GM12872 (cell line): ENCODE measurements at regions not wholly inside any gene's neighbourhood (a gene's known extent, or its start where the extent isn't known, plus 50 kb on each side); places are given as distances from the start of the nearest gene placed in this dataset.

Experiments
- CTCF ChIP-seq: IDR thresholded peaks from 3 replicates; pipeline ENCODE4 v1.5.1; 2011; ENCODE audit warnings: low read depth, mild to moderate bottlenecking, low read length, moderate library complexity; ENCODE audit not compliant: insufficient read depth

- no peak for TF ChIP-seq CTCF
Measured at GRCh38 chr2:39968037-39968436, 189.0 kb upstream of the THUMPD2 start.

- TF ChIP-seq CTCF: no peak
Measured at GRCh38 chr2:39954346-39954745, 175.3 kb upstream of the THUMPD2 start.

- no peak for TF ChIP-seq CTCF
Measured at GRCh38 chr2:39949131-39949530, 170.1 kb upstream of the THUMPD2 start.

GRCh38 chr2:39948016-39948719, 169.1 kb upstream of the THUMPD2 start:
- TF ChIP-seq CTCF: no peak

GRCh38 chr2:39947294-39948015, 168.4 kb upstream of the THUMPD2 start:
- TF ChIP-seq CTCF: no peak

GRCh38 chr2:39942950-39943349, 163.9 kb upstream of the THUMPD2 start:
- no peak for TF ChIP-seq CTCF

GRCh38 chr2:39938035-39938835, 159.2 kb upstream of the THUMPD2 start:
- TF ChIP-seq CTCF: no peak
